Thyroid gland (tissue), 4 donors: ENCODE measurements at regions not wholly inside any gene's neighbourhood (a gene's known extent, or its start where the extent isn't known, plus 50 kb on each side); places are given as distances from the start of the nearest gene placed in this dataset.

Experiments used
- DNase-seq, 2 donors: peaks; one replicate each; pipeline ENCODE4 v3.0.0-alpha.2; 2019
- H3K27ac ChIP-seq, 3 donors: fragments of 200-600 bp; sonication (generic); 1 replicate in 2 of 3; 2 replicates in 1 of 3; pipeline ENCODE4 v1.5.1; 2016 to 2019; ENCODE audit warnings: mild to moderate bottlenecking in 1 of 3, moderate library complexity in 1 of 3
- H3K27me3 ChIP-seq: fragments of 200-600 bp; sonication (generic); one replicate; pipeline ENCODE4 v1.5.1; 2019
- H3K36me3 ChIP-seq, 2 donors: fragments of 200-600 bp; sonication (generic); one replicate each; pipeline ENCODE4 v1.5.1; 2016 to 2019
- H3K4me1 ChIP-seq, 2 donors: fragments of 200-600 bp; sonication (generic); one replicate each; pipeline ENCODE4 v1.5.1; 2017 to 2019
- H3K4me3 ChIP-seq, 3 donors: fragments of 200-600 bp; sonication (generic); replicated peaks in 1 of 3; 1 replicate in 2 of 3; 2 replicates in 1 of 3; pipeline ENCODE4 v1.5.1; 2016; ENCODE audit warnings: mild to moderate bottlenecking in 1 of 3
- H3K9me3 ChIP-seq: fragments of 200-600 bp; sonication (generic); one replicate; pipeline ENCODE4 v1.5.1; 2017
- CTCF ChIP-seq, 6 experiments: fragments of 200-600 bp in 3 of 6; fragments of 450-650 bp in 3 of 6; sonication (generic) in 3 of 6; IDR thresholded peaks; one replicate each; pipeline ENCODE4 v1.5.1; 2016 to 2019; ENCODE audit warnings: antibody characterized with exemption in 6 of 6, mild to moderate bottlenecking in 2 of 6, inconsistent platforms in 1 of 6, moderate library complexity in 1 of 6
- POLR2A ChIP-seq, 2 donors: fragments of 450-650 bp; IDR thresholded peaks; one replicate each; pipeline ENCODE4 v1.6.1; 2017; ENCODE audit warnings: antibody characterized with exemption in 2 of 2, mild to moderate bottlenecking in 2 of 2, moderate library complexity in 1 of 2
- WGBS, 2 donors: methylation state at CpG; one replicate each; pipeline ENCODE4 v1.1.5; 2017; 5-methylcytosine and 5-hydroxymethylcytosine counted together
- intact Hi-C: fragments of 100-400 bp; cut with DNase I; formaldehyde crosslinking; loops from one replicate; pipeline ENCODE4 v1.15.1; 2023

GRCh38 chr5:54904425-54904824, 81.0 kb downstream of the ESM1 start:
- Histone ChIP-seq H3K4me3 (no peak overlapping the region), H3K4me1 (no peaks in the 10 kb centered on the region), H3K9me3 (no peaks in the 10 kb centered on the region), H3K27me3 (no peaks in the 10 kb centered on the region), H3K27ac (no peak overlapping the region), H3K36me3 (no peaks in the 10 kb centered on the region)
- intact Hi-C loops, result loop anchor here (10.0 kb wide), 1 partner anchor 250 kb away; no protein-coding TSS in a partner anchor
- 47 to 56% methylated on average over 2 of the region's 2 CpGs for WGBS, 2 donors
- no peak for TF ChIP-seq CTCF (IDR thresholded peaks at IDR 0.05)
- TF ChIP-seq POLR2A (IDR thresholded peaks at IDR 0.05), result no peak
- no peak for DNase-seq

- Histone ChIP-seq H3K4me1 (no peaks in the 10 kb centered on the region), H3K36me3 (no peaks in the 10 kb centered on the region), H3K27ac (no peak overlapping the region), H3K4me3 (no peak overlapping the region), H3K9me3 (no peaks in the 10 kb centered on the region), H3K27me3 (no peaks in the 10 kb centered on the region)
- intact Hi-C loops, result loop anchor here (10.0 kb wide), 1 partner anchor 252 kb away; no protein-coding TSS in a partner anchor
- no peak for TF ChIP-seq CTCF (IDR thresholded peaks at IDR 0.05)
- TF ChIP-seq POLR2A (IDR thresholded peaks at IDR 0.05), result no peak
- DNase-seq, result no peak
- 68 to 82% methylated on average over 2 of the region's 2 CpGs for WGBS, 2 donors
Observed at GRCh38 chr5:54902791-54903473, 82.5 kb downstream of the ESM1 start.

- no peak for DNase-seq
- TF ChIP-seq POLR2A (IDR thresholded peaks at IDR 0.05) (no peak), CTCF (IDR thresholded peaks at IDR 0.05) (no peak)
- intact Hi-C loops, result loop anchor here (10.0 kb wide), 1 partner anchor 254 kb away; no protein-coding TSS in a partner anchor
- no peaks in the 10 kb centered on the region for H3K27me3 ChIP-seq
- H3K4me3 ChIP-seq, result no peak overlapping the region
- 78 to 83% methylated on average over 13 of the region's 13 CpGs for WGBS, 2 donors
- no peaks in the 10 kb centered on the region for H3K4me1 ChIP-seq
- H3K36me3 ChIP-seq, result no peaks in the 10 kb centered on the region
- no peaks in the 10 kb centered on the region for H3K9me3 ChIP-seq
- no peak overlapping the region for H3K27ac ChIP-seq
Observed at GRCh38 chr5:54900984-54901725, 84.2 kb downstream of the ESM1 start.

- no peak for DNase-seq
- no peaks in the 10 kb centered on the region for H3K27me3 ChIP-seq
- H3K9me3 ChIP-seq, result no peaks in the 10 kb centered on the region
- no peak for TF ChIP-seq CTCF (IDR thresholded peaks at IDR 0.05)
- TF ChIP-seq POLR2A (IDR thresholded peaks at IDR 0.05), result no peak
- H3K4me3 ChIP-seq, result no peak overlapping the region
- H3K36me3 ChIP-seq, result no peaks in the 10 kb centered on the region
- H3K4me1 ChIP-seq, result no peaks in the 10 kb centered on the region
- no peak overlapping the region for H3K27ac ChIP-seq
- intact Hi-C loops, result no loop called here
- 96 to 97% methylated on average over 10 of the region's 10 CpGs for WGBS, 2 donors
Observed at GRCh38 chr5:54897001-54897400, 88.4 kb downstream of the ESM1 start.

- intact Hi-C loops, result no loop called here
- DNase-seq, result peak; percentile 56 to 57
- WGBS, 2 donors, result 25 to 29% methylated on average over 6 of the region's 6 CpGs
Observed at GRCh38 chr5:54895816-54896341, 89.5 kb downstream of the ESM1 start.

More at GRCh38 chr5:54895816-54896341, 89.5 kb downstream of the ESM1 start:
- no peaks in the 10 kb centered on the region for H3K9me3 ChIP-seq
- no peaks in the 10 kb centered on the region for H3K4me1 ChIP-seq
- H3K36me3 ChIP-seq, result no peaks in the 10 kb centered on the region
- H3K27me3 ChIP-seq, result no peaks in the 10 kb centered on the region
- H3K27ac ChIP-seq, result no peak overlapping the region
- no peak for TF ChIP-seq POLR2A (IDR thresholded peaks at IDR 0.05)
- peak in 4 of 6 experiments; percentile 60 to 76 (median 64) for TF ChIP-seq CTCF (IDR thresholded peaks at IDR 0.05)
- H3K4me3 ChIP-seq, result no peak overlapping the region
